ENCODE measurements at regions not wholly inside any gene's neighbourhood (a gene's known extent, or its start where the extent isn't known, plus 50 kb on each side); places are given as distances from the start of the nearest gene placed in this dataset.

DNA sequence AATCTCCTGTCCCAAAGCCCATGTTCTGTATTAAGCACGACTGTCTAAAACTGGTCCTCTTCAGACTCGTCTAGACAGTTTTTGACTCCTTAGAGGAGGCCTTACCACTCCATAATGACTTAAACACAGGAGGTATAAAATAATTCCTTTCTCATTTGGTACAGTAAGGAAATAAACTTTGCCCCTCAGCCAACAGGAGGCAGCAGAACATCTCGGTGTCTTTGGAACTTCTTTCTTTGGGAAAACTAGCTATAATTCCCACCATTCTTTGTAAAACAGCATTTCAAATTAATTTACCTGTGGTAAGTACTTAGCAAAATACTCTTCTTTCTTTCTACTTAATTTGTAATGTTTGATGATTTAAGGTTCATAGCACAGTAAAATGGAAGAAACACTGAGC lies 292.7 kb upstream of the G2E3 start:
- Mint-ChIP-seq H3K27ac (no peak overlapping the region), H3K9me3 (no peaks in the 10 kb centered on the region), H3K4me3 (no peak overlapping the region), H3K36me3 (ENCODE audit: low read depth) (no peaks in the 10 kb centered on the region), H3K27me3 (ENCODE audit: insufficient read depth, low read depth, poor library complexity) (peaks cover 6% of the 10 kb centered on the region), H3K4me1 (peaks cover 29% of the 10 kb centered on the region)
- TF ChIP-seq, protein P1, sequence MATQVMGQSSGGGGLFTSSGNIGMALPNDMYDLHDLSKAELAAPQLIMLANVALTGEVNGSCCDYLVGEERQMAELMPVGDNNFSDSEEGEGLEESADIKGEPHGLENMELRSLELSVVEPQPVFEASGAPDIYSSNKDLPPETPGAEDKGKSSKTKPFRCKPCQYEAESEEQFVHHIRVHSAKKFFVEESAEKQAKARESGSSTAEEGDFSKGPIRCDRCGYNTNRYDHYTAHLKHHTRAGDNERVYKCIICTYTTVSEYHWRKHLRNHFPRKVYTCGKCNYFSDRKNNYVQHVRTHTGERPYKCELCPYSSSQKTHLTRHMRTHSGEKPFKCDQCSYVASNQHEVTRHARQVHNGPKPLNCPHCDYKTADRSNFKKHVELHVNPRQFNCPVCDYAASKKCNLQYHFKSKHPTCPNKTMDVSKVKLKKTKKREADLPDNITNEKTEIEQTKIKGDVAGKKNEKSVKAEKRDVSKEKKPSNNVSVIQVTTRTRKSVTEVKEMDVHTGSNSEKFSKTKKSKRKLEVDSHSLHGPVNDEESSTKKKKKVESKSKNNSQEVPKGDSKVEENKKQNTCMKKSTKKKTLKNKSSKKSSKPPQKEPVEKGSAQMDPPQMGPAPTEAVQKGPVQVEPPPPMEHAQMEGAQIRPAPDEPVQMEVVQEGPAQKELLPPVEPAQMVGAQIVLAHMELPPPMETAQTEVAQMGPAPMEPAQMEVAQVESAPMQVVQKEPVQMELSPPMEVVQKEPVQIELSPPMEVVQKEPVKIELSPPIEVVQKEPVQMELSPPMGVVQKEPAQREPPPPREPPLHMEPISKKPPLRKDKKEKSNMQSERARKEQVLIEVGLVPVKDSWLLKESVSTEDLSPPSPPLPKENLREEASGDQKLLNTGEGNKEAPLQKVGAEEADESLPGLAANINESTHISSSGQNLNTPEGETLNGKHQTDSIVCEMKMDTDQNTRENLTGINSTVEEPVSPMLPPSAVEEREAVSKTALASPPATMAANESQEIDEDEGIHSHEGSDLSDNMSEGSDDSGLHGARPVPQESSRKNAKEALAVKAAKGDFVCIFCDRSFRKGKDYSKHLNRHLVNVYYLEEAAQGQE (IDR thresholded peaks at IDR 0.05; ENCODE audit: unreplicated experiment), result no peak
- TF ChIP-seq EZH2 (IDR thresholded peaks at IDR 0.05; ENCODE audit: low read depth, unreplicated experiment) (no peak), CTCF (conservative IDR thresholded peaks at IDR 0.05; ENCODE audit: low read depth in 2 of 2) (peak; percentile 57 to 64), POLR2AphosphoS5 (IDR thresholded peaks at IDR 0.05; ENCODE audit: low read depth) (no peak), ZNF462 (CRISPR knock-in tag; IDR thresholded peaks at IDR 0.05) (no peak), JUNB (IDR thresholded peaks at IDR 0.05; ENCODE audit: unreplicated experiment) (no peak)
- no peaks in the 10 kb centered on the region for H3F3A ChIP-seq (replicated peaks; ENCODE audit: low read depth)
- H3K4me1 ChIP-seq (ENCODE audit: insufficient read depth), result peaks cover 7% of the 10 kb centered on the region; the same call in 1 of the 2 replicates
- ATAC-seq (no peak), DNase-seq (ENCODE audit: low spot score) (peak; percentile 25)
- H4K20me1 ChIP-seq (replicated peaks; ENCODE audit: insufficient read depth), result no peaks in the 10 kb centered on the region
- H3K79me2 ChIP-seq (replicated peaks; ENCODE audit: insufficient read depth), result no peaks in the 10 kb centered on the region
- no peak overlapping the region for H3K4me3 ChIP-seq
- no peak overlapping the region for H3K27ac ChIP-seq (ENCODE audit: low read depth)
- no peaks in the 10 kb centered on the region for H3K9me2 ChIP-seq (ENCODE audit: insufficient read depth)
- H3K36me3 ChIP-seq (ENCODE audit: insufficient read depth), result no peaks in the 10 kb centered on the region
- no peaks in the 10 kb centered on the region for H3K27me3 ChIP-seq (ENCODE audit: insufficient read depth)
- no peak overlapping the region for H2AFZ ChIP-seq
- no peak overlapping the region for H3K4me2 ChIP-seq

Measured in GM23338 (cell line).